Activated T-cell treated with anti-CD3 and anti-CD28 coated beads for 48 hours (primary cell): ENCODE measurements at regions not wholly inside any gene's neighbourhood (a gene's known extent, or its start where the extent isn't known, plus 50 kb on each side); places are given as distances from the start of the nearest gene placed in this dataset.
A peak's percentile ranks its signal among the peaks of the same experiment; 100 is the strongest.
"Not testable (repeated sequence)": the region's sequence is repeated elsewhere in the genome, so short reads cannot be mapped to it uniquely, and the experiment has no call there.

ENCODE experiments used
- DNase-seq: peaks from one replicate; pipeline ENCODE4 v3.0.0-alpha.2; 2020; ENCODE audit warnings: low read depth

DNA sequence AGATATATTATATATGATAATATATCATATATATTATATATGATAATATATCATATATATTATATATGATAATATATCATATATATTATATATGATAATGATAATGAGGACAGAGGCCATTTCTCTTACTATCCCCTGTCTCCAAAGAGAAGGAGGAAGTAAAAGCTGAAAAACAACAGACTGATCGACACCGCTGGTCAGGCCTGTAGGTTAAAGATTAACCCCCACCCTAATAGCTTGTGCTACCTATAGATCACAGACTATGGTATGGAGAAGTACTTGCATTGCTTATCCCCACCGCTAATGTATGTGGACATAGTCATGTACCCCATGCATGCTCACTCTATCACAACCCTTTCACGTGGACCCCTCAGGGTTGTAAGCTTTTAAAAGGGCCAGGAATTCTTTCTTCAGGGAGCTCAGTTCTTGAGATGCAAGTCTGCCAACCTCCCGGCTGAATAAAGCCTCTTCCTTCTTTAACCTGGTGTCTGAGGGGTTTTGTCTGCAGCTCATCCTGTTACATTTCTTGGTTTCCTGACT, 786.1 kb upstream of the TMEM132C start:
- DNase-seq: no peak

DNA sequence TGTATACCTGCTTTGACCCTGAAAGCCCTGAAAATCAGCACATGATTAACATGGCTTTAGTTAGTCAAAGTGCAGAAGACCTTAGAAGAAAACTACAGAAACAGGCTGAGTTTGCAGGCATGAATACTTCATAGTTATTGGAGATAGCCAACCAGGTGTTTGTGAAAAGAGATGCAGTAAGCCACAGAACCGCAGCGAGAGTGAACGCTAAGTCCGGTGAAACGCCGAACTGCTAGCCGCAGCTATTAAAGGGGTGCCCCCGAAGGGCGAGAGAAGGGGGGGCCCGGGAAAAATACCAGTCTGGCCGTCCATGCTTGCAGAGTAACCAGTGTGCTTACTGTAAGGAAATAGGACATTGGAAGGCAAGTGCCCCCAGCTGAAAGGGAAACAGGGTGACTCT, 784.0 kb upstream of the TMEM132C start:
- no peak for DNase-seq

DNA sequence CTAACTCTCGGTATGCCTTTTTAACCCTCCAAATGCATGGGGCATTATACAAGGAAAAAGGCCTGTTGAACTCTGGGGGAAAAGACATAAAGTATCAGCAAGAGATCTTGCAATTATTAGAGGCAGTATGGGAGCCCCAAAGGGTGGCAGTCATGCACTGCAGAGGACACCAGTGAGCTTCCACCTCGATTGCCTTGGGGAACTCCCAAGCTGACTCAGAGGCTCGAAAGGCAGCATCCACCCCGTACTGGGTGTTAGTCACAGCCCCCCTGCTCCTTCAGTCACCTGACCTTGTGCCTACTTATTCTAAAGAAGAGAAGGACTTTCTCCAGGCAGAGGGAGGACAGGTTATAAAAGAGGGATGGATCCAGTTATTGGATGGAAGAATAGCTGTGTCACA, 781.4 kb upstream of the TMEM132C start:
- peak; percentile 15 for DNase-seq

DNA sequence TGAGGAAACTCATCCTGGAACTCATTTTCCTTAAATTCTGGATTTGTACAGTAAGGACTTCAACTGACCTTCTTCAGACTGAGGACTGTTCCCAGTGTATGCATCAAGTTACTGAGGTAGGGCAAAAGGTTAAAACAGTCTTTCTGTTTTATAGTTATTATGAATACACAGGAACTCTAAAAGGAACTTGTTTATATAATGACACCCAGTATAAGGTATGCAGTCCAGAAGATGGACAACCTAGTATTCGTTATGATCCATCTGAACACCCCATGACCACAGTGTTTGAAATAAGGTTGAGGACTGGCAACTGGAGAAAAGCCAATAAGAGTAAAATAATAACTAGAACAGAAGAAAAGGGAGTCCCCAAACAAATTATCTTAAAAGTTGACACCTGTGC, 779.9 kb upstream of the TMEM132C start:
- no peak for DNase-seq

DNA sequence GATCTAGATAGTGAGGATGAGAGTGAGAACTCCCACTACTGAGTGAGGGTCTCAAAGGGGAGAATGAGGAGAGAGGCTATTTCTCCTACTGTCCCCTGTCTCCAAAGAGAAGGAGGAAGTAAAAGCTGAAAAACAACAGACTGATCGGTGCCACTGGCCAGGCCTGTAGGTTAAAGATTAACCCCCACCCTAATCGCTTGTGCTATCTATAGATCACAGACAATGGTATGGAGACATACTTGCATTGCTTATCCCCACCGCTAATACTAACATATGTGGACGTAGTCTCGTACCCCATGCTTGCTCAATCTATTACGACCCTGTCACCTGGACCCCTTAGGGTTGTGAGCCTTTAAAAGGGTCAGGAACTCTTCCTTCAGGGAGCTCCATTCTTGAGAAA, 777.9 kb upstream of the TMEM132C start:
- DNase-seq: no peak

DNA sequence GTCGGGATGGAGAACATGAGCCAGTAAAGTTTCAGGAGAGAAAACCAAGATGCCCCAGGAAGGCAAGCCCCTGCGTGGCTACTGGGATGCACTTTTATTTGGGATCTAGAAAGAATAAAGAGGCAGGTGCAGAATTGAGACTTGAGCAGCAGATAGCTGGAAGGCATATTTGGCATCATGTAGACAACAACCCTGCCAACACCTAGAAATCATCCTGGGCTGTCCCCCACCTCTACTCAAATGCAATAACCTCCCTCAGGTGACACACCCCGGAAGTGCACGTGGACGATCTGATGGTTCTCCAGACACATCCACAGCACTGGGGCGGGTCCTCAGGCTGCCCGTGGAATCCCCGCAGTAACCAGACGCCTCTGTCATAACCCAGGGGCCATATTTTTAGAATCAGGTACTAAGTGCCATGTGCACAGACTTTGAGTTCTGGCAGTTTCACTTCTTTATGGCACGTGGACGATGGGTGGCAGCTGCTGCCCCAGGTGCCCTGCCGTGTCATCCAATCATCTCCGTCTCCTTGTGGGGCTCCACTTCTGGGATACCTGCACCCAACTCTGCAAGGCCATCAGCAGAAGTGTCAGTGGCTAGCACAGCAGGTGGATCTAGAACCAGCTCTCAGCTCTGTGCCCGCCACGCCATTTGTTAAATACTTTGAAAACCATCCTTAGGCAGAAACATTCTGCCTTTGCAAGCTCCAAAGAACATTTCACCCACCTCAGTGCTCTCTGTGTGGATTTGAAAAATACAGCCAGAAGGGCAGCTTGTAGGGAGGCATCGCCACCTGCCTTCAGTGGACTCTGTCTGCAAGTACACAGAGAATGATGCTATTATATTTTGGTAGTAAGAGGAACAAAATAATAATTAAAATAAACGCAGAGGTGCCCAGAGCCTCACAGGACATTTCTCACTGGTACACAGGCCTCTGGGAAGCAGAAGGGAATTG, 771.7 kb upstream of the TMEM132C start:
- no peak for DNase-seq

DNA sequence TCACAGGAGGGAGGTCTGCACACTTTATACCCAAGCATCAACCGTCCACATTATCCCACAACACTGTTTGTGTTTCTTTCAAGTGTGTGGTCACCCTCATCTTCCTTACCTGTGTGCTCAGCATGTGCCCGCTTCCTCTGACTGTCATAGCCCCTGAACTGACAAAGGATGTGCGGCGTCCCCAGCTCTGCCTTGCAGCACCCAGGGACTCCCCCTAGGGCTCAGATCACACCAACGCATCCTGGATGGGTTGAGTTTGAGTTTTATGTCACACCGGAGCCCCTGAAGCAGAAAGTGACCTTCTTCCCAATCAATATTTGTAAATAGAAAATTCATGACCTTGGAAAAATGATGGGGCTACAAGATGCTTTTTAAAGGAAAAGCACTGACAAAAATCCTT, 770.7 kb upstream of the TMEM132C start:
- no peak for DNase-seq

DNA sequence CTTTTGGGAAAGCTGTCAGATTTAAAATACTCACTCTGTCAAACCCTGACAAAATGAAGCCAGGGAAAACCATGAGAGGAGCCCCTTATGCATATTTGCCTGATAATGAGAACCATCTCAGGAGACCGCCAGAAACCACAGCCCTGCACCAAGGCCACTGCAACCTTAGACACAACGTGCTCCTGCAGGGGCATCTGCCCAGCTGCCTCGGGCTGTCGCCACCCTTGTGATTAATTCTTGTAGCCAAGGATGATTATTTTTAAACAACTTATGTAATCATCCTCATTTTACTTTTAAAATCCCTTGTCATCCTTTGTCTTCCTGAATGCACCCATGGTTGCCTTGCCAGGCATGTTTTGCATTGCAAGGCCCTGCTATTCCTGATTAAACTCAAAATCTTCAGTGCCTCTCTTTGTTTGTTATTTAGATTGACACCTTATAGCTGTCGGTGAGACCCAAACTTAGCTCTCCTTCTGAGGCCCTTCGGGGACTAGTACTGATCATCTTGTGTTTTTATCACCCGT, 766.4 kb upstream of the TMEM132C start:
- DNase-seq: no peak

DNA sequence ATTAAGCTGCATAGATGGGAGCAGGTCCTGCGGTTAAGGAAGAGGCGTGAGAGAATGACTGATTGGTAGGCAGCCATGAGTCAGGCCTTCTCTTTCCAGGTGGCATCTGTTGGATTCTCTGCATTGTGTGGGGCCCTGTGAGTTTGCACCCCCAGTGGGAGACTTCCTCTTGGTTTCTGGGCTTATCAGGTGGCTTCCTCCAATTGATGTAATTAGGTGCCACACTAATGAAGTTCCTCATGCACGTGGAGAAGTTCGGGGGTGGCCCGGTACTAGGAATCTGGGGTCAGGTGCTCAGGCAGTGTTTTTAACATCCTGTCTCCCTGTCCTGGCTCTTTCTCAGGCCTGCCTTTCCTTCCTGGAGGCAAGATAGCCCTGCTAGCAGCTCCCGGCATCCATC, 765.1 kb upstream of the TMEM132C start:
- DNase-seq: no peak

DNA sequence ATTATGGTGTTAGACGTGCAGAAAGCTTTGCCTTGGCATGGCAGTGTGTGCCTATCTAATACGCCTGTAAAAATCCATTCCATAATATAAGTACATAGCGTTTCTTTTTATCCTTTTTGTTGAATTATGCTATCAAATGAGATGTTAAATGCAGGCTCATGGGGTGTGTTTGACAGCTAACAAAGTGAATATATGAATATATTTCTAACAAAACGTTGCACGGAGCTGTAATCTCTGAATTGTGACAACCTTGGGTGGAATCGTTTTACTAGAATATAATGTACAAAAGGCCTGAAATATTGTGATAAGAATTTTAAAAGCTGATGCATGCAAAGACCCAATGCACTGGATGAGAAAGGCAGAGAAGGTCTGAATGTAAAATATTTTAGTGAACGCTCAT, 763.7 kb upstream of the TMEM132C start:
- DNase-seq: no peak

DNA sequence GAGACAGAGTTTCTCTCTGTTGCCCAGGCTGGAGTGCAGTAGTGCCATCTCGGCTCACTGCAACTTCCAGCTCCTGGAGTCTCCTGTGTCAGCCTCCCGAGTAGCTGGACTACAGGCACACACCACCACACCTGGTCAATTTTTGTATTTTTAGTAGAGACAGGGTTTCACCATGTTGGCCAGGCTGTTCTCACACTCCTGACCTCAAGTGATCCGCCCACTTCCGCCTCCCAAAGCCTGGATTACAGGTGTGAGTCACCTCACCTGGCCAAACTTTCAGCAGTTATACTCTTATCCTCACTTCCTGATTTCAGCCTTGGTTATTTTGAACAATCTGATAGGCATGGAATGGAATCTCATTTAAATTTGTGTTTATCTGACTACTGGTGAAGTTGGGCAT, 763.0 kb upstream of the TMEM132C start:
- DNase-seq: not testable (repeated sequence)

DNA sequence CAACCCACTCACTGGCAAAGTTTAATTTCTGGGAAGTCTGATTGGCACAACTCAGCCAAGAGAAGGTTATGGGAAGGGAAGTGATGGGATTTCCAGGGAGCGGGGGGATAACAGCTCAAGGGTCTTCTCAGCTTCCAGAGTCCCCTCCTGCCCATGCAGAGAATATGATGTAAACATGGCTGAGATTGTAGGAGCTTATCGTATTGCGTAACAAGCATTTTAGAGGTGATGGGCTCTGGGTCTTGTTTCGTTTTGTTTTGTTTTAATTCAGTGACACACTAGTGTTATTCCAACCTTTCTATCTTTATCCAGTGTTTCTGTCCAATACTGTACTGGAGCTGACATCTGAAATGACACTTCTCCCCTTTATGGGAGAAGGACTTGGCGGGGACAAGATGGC, 762.1 kb upstream of the TMEM132C start:
- no peak for DNase-seq

DNA sequence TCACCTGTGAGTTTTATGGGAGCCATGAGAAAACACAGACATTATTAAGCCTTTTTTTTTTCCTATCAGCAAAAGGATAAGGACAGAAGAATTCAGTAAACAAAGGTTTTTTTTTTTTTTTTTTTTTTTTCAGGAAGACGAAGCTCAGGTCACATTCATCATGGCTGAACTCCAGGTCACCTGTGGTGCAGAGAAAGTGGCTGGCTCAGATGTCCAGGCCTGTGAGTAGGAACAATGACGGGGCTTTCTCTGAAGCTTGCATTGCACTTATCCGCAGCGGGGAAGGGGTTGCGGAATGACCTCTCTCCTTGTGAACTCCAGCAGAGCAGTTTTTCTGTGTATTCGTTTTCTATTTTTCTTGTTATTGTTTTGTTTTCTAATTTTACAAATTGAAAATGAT, 759.6 kb upstream of the TMEM132C start:
- no peak for DNase-seq

DNA sequence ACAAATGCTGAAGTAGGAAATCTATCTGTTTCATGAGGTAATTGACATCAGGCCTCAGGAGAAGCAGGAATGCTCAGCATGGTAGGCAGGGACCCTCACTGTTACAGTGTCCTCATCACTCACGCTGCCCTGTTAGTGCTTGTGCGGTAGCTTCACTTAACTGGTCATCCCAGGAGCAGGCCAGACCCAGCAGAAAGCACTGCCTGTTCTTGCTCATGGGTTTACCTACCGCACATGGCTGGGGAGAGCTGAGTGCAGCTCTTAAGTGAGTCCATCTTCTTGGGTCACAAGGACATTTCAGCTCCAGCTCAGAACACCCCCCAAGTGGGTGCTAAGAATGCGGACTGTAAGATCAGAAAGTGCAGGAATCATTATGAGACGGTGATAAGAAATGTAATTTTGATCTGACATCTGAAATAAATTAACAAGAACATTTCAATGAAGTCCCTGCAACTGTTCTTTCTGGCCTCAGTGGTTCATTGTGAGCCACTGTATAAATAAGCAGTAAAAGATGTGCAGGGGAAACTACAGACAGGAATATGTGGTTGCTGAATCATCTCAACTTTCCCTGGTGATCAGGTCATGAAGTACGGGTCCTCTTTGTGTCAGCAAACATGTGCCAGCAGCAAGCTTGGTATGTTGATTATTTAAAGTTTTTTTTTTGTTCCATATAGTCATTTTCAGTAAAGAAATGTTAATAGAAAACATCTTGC, 757.7 kb upstream of the TMEM132C start:
- DNase-seq: no peak

DNA sequence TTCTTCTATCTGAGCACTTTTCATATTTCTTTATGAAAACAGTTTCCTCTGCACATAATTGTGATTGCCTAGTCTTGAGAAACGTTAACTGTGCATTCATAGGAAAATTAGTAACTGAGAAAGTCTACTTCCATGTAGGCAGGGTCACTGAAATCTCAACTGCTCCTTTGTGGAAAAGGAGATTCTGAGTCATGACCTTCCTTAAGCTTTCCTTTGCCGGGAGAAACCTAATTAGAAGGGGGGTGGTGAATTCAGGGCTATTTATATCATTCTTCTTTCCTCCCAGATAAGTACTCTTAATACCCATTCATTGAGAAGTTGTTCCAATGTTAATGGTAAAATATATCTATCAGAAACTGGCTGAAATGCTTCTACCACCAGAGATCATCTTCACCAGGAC, 751.0 kb upstream of the TMEM132C start:
- DNase-seq: no peak

DNA sequence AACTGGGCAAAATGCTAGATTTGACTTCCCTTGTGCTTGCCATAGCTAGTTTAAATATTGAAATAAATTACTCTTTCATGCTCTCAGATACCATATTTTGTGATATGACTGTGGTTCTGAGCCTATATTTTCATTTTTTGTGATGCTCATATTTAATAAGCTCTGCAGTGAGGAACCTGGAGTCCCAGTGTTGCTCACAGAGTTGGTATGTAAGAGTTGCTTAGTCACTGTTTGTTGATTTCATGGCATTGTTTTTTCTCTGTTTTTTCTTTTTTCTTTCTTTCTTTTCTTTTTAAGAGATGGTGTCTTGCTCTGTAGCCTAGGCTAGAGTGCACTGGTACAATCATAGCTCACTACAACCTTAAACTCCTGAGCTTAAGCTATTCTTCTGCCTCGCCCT, 750.5 kb upstream of the TMEM132C start:
- no peak for DNase-seq

DNA sequence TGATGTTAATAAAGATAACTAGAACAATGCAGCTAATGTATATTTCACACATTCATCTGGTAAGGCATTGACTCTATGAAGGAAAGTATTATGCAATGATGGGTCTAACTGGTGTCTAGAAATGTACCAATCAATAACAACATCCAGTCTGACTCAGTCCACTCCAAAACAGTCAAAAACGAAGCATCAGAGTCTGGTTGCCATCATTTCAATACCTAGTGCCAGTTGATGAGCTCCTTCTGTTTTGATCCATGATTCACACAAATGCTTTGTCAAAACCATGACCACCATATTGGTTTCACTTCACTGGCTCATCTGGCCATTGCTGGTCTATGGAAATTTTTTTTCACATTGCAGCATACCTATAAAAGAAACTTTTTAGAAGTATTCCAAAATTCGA, 747.2 kb upstream of the TMEM132C start:
- no peak for DNase-seq

DNA sequence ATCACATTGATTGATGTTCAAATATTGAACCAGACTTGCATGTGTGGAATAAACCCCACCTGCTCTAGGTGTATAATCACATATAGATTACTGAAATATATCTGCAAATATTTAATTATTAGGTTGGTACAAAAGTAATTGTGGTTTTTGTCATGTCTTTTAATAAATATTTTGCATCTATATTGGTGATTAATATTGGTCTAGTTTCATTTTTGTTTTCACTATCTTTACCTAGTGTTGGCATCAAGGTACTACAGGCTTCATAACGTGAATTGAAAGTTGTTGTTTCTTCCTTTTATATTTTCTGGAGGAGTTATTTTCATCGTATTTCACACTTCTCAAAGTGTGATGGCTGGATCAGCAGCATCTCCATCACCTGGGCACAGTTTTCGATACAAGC, 740.0 kb upstream of the TMEM132C start:
- DNase-seq: no peak

DNA sequence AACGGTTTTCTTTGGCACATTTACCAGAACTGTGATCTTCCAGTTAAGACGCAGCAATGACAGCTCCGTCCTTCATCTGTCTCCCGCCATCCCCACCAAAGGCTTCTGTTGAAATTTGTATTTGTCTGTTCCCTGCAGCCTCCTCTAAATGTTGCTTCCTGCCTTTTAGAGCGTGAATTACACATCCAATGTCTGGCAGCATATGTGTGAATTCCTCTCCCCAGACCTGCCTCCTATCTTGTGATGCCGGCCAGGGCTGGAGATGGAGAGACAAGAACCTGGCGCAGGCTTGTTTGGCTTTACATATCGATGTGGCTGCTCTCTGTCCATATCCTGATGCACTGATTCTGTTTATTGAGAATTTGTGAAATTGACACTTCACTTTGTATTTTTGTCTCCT, 738.4 kb upstream of the TMEM132C start:
- DNase-seq: no peak

DNA sequence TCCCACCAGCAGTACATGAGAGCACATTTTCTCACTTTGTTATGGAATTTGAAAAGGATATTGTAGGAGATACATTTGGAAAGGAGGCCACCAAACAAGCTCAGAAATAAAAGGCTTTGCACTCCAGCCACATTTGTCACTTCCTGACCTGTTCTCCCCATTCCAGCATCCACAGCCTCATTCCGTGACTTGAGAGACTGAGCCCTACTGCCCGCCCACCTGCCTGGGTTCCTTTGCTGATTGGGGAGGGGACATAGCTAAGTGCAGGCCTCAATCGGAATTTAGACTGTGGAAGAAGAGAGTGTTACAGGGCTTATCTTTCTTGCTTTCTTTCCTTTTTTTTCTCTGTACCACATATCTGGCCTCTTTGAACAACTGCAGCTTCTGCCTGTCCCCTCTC, 735.4 kb upstream of the TMEM132C start:
- DNase-seq: no peak

DNA sequence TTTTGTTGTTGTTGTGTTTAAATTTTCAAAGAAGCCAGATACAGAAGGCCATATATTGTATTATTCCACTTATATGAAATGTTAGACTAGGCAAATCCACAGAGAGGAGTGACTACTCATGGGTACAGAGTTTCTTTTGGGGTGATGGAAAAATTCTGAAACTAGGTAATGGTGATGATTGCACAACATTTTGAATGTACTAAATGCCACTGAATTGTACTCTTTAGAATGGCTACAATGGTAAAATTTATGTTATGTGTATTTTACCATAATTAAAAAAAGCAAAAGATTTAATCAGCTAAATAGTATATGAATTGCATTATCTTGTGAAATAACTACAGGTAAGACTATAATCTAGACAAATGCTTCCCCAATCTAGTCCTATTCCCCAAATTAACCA, 733.6 kb upstream of the TMEM132C start:
- DNase-seq: no peak

DNA sequence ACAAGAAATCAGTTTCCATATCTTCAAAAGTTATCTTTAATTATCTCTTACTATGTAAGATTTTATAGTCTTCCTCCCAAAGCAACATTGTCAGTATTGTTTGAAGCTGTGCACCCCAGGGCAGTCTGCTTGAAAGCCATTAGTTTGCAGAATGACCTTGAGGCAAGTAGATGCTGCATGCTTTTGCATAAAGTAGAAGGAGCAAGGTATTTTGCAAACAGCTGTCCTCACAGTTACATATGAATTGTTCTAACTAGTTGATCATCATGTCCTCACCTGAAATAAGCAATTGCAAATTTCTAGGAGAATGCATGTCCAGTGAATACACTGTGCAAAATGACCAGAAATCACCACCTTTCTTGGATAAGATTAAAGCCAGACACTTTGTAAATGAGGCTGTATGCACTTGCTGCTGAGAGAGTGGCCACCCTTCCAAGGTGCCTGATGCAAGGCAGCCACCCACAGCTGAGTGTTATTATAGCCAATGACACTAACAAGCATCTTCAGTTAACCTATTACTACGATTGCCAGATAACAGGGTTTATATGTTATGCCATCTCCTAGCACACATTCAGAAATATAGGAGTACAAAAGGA, 730.0 kb upstream of the TMEM132C start:
- DNase-seq: no peak

DNA sequence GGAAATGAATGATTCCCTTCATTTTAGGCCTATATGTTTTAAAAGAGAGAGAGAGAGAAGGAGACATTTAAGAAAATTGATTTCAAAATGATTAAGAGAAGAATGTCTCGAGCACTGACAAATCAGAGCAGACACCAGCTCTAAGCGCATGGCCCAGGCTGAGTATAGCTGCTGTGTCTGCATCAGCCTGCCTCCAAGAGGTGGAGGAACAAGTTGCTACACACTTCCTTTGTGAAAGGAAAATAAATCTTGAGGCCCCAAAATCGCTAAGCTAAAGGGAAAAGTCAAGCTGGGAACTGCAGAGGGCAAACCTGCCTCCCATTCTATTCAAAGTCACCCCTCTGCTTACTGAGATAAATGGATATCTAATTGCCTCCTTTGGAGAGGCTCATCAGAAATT, 728.7 kb upstream of the TMEM132C start:
- DNase-seq: no peak
